ENCODE measurements at regions not wholly inside any gene's neighbourhood (a gene's known extent, or its start where the extent isn't known, plus 50 kb on each side); places are given as distances from the start of the nearest gene placed in this dataset.

- ATAC-seq (ENCODE audit: insufficient read depth, low read depth) (no peak), DNase-seq (no peak)
- Histone ChIP-seq H3K36me3 (ENCODE audit: insufficient read depth, low read length) (no peaks in the 10 kb centered on the region), H3K9me3 (ENCODE audit: insufficient read depth, low read length, severe bottlenecking) (no peaks in the 10 kb centered on the region), H4K20me1 (ENCODE audit: insufficient read depth, low read length) (no peaks in the 10 kb centered on the region), H3K27ac (ENCODE audit: low read length) (no peak overlapping the region), H3K4me3 (ENCODE audit: low read depth in 1 of 2, low read length in 2 of 2) (no peak overlapping the region), H3K9ac (ENCODE audit: low read depth, low read length) (no peak overlapping the region), H3K27me3 (ENCODE audit: insufficient read depth, low read length, poor library complexity) (no peaks in the 10 kb centered on the region), H2AFZ (ENCODE audit: low read depth, low read length) (no peak overlapping the region), H3K4me1 (ENCODE audit: insufficient read depth, low read length) (no peaks in the 10 kb centered on the region), H3K4me2 (ENCODE audit: insufficient read depth, low read length) (no peak overlapping the region), H3K79me2 (ENCODE audit: insufficient read depth, low read length) (no peaks in the 10 kb centered on the region)
- TF ChIP-seq CTCF (IDR thresholded peaks at IDR 0.05; ENCODE audit: borderline replicate concordance, extremely low read depth, low read length, poor library complexity, severe bottlenecking) (no peak), EZH2 (IDR thresholded peaks at IDR 0.05; ENCODE audit: borderline replicate concordance, low read depth, low read length, severe bottlenecking) (no peak)
Measured at GRCh38 chr3:76723366-76723765, 316.5 kb upstream of the ROBO2 start.

- Histone ChIP-seq H3K9ac (ENCODE audit: low read depth, low read length) (no peak overlapping the region), H3K27ac (ENCODE audit: low read length) (no peak overlapping the region), H4K20me1 (ENCODE audit: insufficient read depth, low read length) (no peaks in the 10 kb centered on the region), H3K4me3 (ENCODE audit: low read depth in 1 of 2, low read length in 2 of 2) (no peak overlapping the region), H3K4me2 (ENCODE audit: insufficient read depth, low read length) (no peak overlapping the region), H3K27me3 (ENCODE audit: insufficient read depth, low read length, poor library complexity) (no peaks in the 10 kb centered on the region), H2AFZ (ENCODE audit: low read depth, low read length) (no peak overlapping the region), H3K36me3 (ENCODE audit: insufficient read depth, low read length) (no peaks in the 10 kb centered on the region), H3K79me2 (ENCODE audit: insufficient read depth, low read length) (no peaks in the 10 kb centered on the region), H3K9me3 (ENCODE audit: insufficient read depth, low read length, severe bottlenecking) (no peaks in the 10 kb centered on the region), H3K4me1 (ENCODE audit: insufficient read depth, low read length) (no peaks in the 10 kb centered on the region)
- DNase-seq (no peak), ATAC-seq (ENCODE audit: insufficient read depth, low read depth) (no peak)
- TF ChIP-seq EZH2 (IDR thresholded peaks at IDR 0.05; ENCODE audit: borderline replicate concordance, low read depth, low read length, severe bottlenecking) = no peak
- no peak for TF ChIP-seq CTCF (IDR thresholded peaks at IDR 0.05; ENCODE audit: borderline replicate concordance, extremely low read depth, low read length, poor library complexity, severe bottlenecking)
Measured at GRCh38 chr3:76724075-76724474, 315.8 kb upstream of the ROBO2 start.

- Histone ChIP-seq H3K4me2 (ENCODE audit: insufficient read depth, low read length) (no peak overlapping the region), H3K9me3 (ENCODE audit: insufficient read depth, low read length, severe bottlenecking) (no peaks in the 10 kb centered on the region), H3K27ac (ENCODE audit: low read length) (no peak overlapping the region), H3K27me3 (ENCODE audit: insufficient read depth, low read length, poor library complexity) (no peaks in the 10 kb centered on the region), H3K4me1 (ENCODE audit: insufficient read depth, low read length) (no peaks in the 10 kb centered on the region), H3K9ac (ENCODE audit: low read depth, low read length) (no peak overlapping the region), H3K79me2 (ENCODE audit: insufficient read depth, low read length) (no peaks in the 10 kb centered on the region), H2AFZ (ENCODE audit: low read depth, low read length) (no peak overlapping the region), H3K36me3 (ENCODE audit: insufficient read depth, low read length) (no peaks in the 10 kb centered on the region), H3K4me3 (ENCODE audit: low read depth in 1 of 2, low read length in 2 of 2) (no peak overlapping the region), H4K20me1 (ENCODE audit: insufficient read depth, low read length) (no peaks in the 10 kb centered on the region)
- DNase-seq (no peak), ATAC-seq (ENCODE audit: insufficient read depth, low read depth) (no peak)
- TF ChIP-seq CTCF (IDR thresholded peaks at IDR 0.05; ENCODE audit: borderline replicate concordance, extremely low read depth, low read length, poor library complexity, severe bottlenecking) (no peak), EZH2 (IDR thresholded peaks at IDR 0.05; ENCODE audit: borderline replicate concordance, low read depth, low read length, severe bottlenecking) (no peak)
Measured at GRCh38 chr3:76724706-76725105, 315.2 kb upstream of the ROBO2 start.

- ATAC-seq (ENCODE audit: insufficient read depth, low read depth) (no peak), DNase-seq (no peak)
- Histone ChIP-seq H2AFZ (ENCODE audit: low read depth, low read length) (no peak overlapping the region), H4K20me1 (ENCODE audit: insufficient read depth, low read length) (no peaks in the 10 kb centered on the region), H3K27me3 (ENCODE audit: insufficient read depth, low read length, poor library complexity) (no peaks in the 10 kb centered on the region), H3K4me1 (ENCODE audit: insufficient read depth, low read length) (no peaks in the 10 kb centered on the region), H3K27ac (ENCODE audit: low read length) (no peak overlapping the region), H3K79me2 (ENCODE audit: insufficient read depth, low read length) (no peaks in the 10 kb centered on the region), H3K9me3 (ENCODE audit: insufficient read depth, low read length, severe bottlenecking) (no peaks in the 10 kb centered on the region), H3K9ac (ENCODE audit: low read depth, low read length) (no peak overlapping the region), H3K36me3 (ENCODE audit: insufficient read depth, low read length) (no peaks in the 10 kb centered on the region), H3K4me3 (ENCODE audit: low read depth in 1 of 2, low read length in 2 of 2) (no peak overlapping the region), H3K4me2 (ENCODE audit: insufficient read depth, low read length) (no peak overlapping the region)
- no peak for TF ChIP-seq CTCF (IDR thresholded peaks at IDR 0.05; ENCODE audit: borderline replicate concordance, extremely low read depth, low read length, poor library complexity, severe bottlenecking)
- TF ChIP-seq EZH2 (IDR thresholded peaks at IDR 0.05; ENCODE audit: borderline replicate concordance, low read depth, low read length, severe bottlenecking) = no peak
Measured at GRCh38 chr3:76726034-76726433, 313.9 kb upstream of the ROBO2 start.

All from DND-41 (cell line).